ENCODE measurements at regions not wholly inside any gene's neighbourhood (a gene's known extent, or its start where the extent isn't known, plus 50 kb on each side); places are given as distances from the start of the nearest gene placed in this dataset.

- Mint-ChIP-seq H3K27ac (no peak overlapping the region), H3K36me3 (ENCODE audit: low read depth) (peaks cover 19% of the 10 kb centered on the region; the same call in 2 of the 3 replicates), H3K4me1 (peaks cover 33% of the 10 kb centered on the region), H3K27me3 (ENCODE audit: insufficient read depth, low read depth, poor library complexity) (peaks cover 14% of the 10 kb centered on the region), H3K9me3 (peaks cover 17% of the 10 kb centered on the region; the same call in 2 of the 3 replicates), H3K4me3 (no peak overlapping the region)
- TF ChIP-seq REST (IDR thresholded peaks at IDR 0.05; ENCODE audit: unreplicated experiment) (no peak), CTCF (conservative IDR thresholded peaks at IDR 0.05; ENCODE audit: low read depth in 2 of 2) (no peak), EZH2 (IDR thresholded peaks at IDR 0.05; ENCODE audit: low read depth, unreplicated experiment) (no peak), EZH2phosphoT487 (IDR thresholded peaks at IDR 0.05; ENCODE audit: unreplicated experiment) (no peak), ZNF331 (CRISPR knock-in tag; IDR thresholded peaks at IDR 0.05; ENCODE audit: low read depth) (no peak)
- Histone ChIP-seq H3K4me2 (no peak overlapping the region), H3K27me3 (ENCODE audit: insufficient read depth) (no peaks in the 10 kb centered on the region), H2AFZ (no peak overlapping the region), H3F3A (replicated peaks; ENCODE audit: low read depth) (0 out of 2 replicates have a peak, but pooled peaks cover 7% of the 10 kb centered on the region), H3K4me3 (no peak overlapping the region), H3K9me2 (ENCODE audit: insufficient read depth) (no peaks in the 10 kb centered on the region), H4K20me1 (replicated peaks; ENCODE audit: insufficient read depth) (no peaks in the 10 kb centered on the region), H3K4me1 (ENCODE audit: insufficient read depth) (peaks cover 20% of the 10 kb centered on the region), H3K79me2 (replicated peaks; ENCODE audit: insufficient read depth) (no peaks in the 10 kb centered on the region), H3K27ac (ENCODE audit: low read depth) (no peak overlapping the region), H3K36me3 (ENCODE audit: insufficient read depth) (no peaks in the 10 kb centered on the region)
- ATAC-seq (no peak), DNase-seq (ENCODE audit: low spot score) (no peak)
Observed at GRCh38 chr6:15033850-15034203, 212.0 kb upstream of the JARID2 start.

GRCh38 chr6:15036690-15037245, 209.1 kb upstream of the JARID2 start:
- TF ChIP-seq ZNF114 (CRISPR knock-in tag; IDR thresholded peaks at IDR 0.05) (no peak), EZH2phosphoT487 (IDR thresholded peaks at IDR 0.05; ENCODE audit: unreplicated experiment) (no peak), JUNB (IDR thresholded peaks at IDR 0.05; ENCODE audit: unreplicated experiment) (no peak)
- no peaks in the 10 kb centered on the region for H3K27me3 ChIP-seq (ENCODE audit: insufficient read depth)
- H2AFZ ChIP-seq = no peak overlapping the region
- peak overlapping the region; percentile 24 for H3K27ac Mint-ChIP-seq
- H3K4me1 Mint-ChIP-seq = peaks cover 37% of the 10 kb centered on the region
- 0 out of 2 replicates have a peak, but pooled peaks cover 7% of the 10 kb centered on the region for H3F3A ChIP-seq (replicated peaks; ENCODE audit: low read depth)
- no peaks in the 10 kb centered on the region for H3K36me3 ChIP-seq (ENCODE audit: insufficient read depth)
- H3K27ac ChIP-seq (ENCODE audit: low read depth) = no peak overlapping the region
- no peaks in the 10 kb centered on the region for H4K20me1 ChIP-seq (replicated peaks; ENCODE audit: insufficient read depth)
- 0 out of 2 replicates have a peak, but pooled peaks cover 4% of the 10 kb centered on the region for H3K79me2 ChIP-seq (replicated peaks; ENCODE audit: insufficient read depth)
- peaks cover 22% of the 10 kb centered on the region for H3K4me1 ChIP-seq (ENCODE audit: insufficient read depth)
- peaks cover 18% of the 10 kb centered on the region for H3K27me3 Mint-ChIP-seq (ENCODE audit: insufficient read depth, low read depth, poor library complexity)
- H3K4me3 ChIP-seq = no peak overlapping the region
- H3K9me3 Mint-ChIP-seq = no peaks in the 10 kb centered on the region
- no peaks in the 10 kb centered on the region for H3K36me3 Mint-ChIP-seq (ENCODE audit: low read depth)
- DNase-seq (ENCODE audit: low spot score) (no peak), ATAC-seq (no peak)
- no peak overlapping the region for H3K4me2 ChIP-seq
- no peaks in the 10 kb centered on the region for H3K9me2 ChIP-seq (ENCODE audit: insufficient read depth)
- no peak overlapping the region for H3K4me3 Mint-ChIP-seq
